MCF 10A (cell line): ENCODE measurements at regions not wholly inside any gene's neighbourhood (a gene's known extent, or its start where the extent isn't known, plus 50 kb on each side); places are given as distances from the start of the nearest gene placed in this dataset.
A peak's percentile ranks its signal among the peaks of the same experiment; 100 is the strongest.

Source experiments
- BruUV-seq: library from RNA; stranded (reverse); fragments of 400-500 nt; replicated peaks from 2 replicates; lab custom pipeline; 2021; lab: Mats Ljungman, UMichigan
- CTCF ChIA-PET: fragments of 300-600 bp; sonication (Branson Sonifier 250); formaldehyde crosslinking; extraction: SDS; loops from one replicate; lab custom pipeline; 2021; ENCODE audit warnings: antibody characterized with exemption, inconsistent platforms; lab: Yijun Ruan, JAX
- POLR2A ChIA-PET: fragments of 300-600, 350-650 bp; sonication (Branson Sonifier 250); formaldehyde crosslinking; extraction: SDS; loops from one replicate; lab custom pipeline; 2020; ENCODE audit warnings: antibody characterized with exemption, inconsistent platforms; lab: Yijun Ruan, JAX
- DNase-seq: peaks from one replicate; pipeline ENCODE4 v3.0.0-alpha.2; 2018; ENCODE audit not compliant: unreplicated experiment
- H3K27ac Mint-ChIP-seq: one replicate; pipeline ENCODE4 v1.8.0; 2022; ENCODE audit warnings: mild to moderate bottlenecking, low read depth, mixed read lengths; ENCODE audit not compliant: unreplicated experiment
- H3K27me3 Mint-ChIP-seq: one replicate; pipeline ENCODE4 v1.8.0; 2022; ENCODE audit warnings: mixed read lengths; ENCODE audit not compliant: insufficient read depth, unreplicated experiment
- H3K36me3 Mint-ChIP-seq: one replicate; pipeline ENCODE4 v1.8.0; 2022; ENCODE audit warnings: mild to moderate bottlenecking, moderate library complexity, mixed read lengths; ENCODE audit not compliant: insufficient read depth, unreplicated experiment
- H3K4me1 Mint-ChIP-seq: one replicate; pipeline ENCODE4 v1.8.0; 2022; ENCODE audit warnings: mixed read lengths; ENCODE audit not compliant: insufficient read depth, unreplicated experiment
- H3K4me3 Mint-ChIP-seq: one replicate; pipeline ENCODE4 v1.8.0; 2022; ENCODE audit warnings: mild to moderate bottlenecking, moderate library complexity, mixed read lengths; ENCODE audit not compliant: unreplicated experiment
- H3K9me3 Mint-ChIP-seq: one replicate; pipeline ENCODE4 v1.8.0; 2022; ENCODE audit warnings: mixed read lengths; ENCODE audit not compliant: unreplicated experiment
- intact Hi-C: fragments of 100-400 bp; cut with micrococcal nuclease; formaldehyde crosslinking; loops from 2 replicates; pipeline ENCODE4 v1.14.1; 2022
- TF ChIP-seq, protein P1 (sequence below): fragments of 200-600 bp; IDR thresholded peaks from one replicate; pipeline ENCODE4 v1.8.0; 2022; ENCODE audit warnings: antibody characterized with exemption, mild to moderate bottlenecking; ENCODE audit not compliant: unreplicated experiment

GRCh38 chr5:74250304-74251102 is 390.0 kb downstream of the ENC1 start:
- ChIA-PET POLR2A (interaction anchor here (1.5 kb wide), 1 partner anchor 390 kb away, joined by 7 read pairs; the partner anchor contains the start of gene ENC1), CTCF (no interaction called here)
- Mint-ChIP-seq H3K4me1 (peaks cover 22% of the 10 kb centered on the region), H3K27ac (peak overlapping the region; percentile 82), H3K27me3 (no peaks in the 10 kb centered on the region), H3K4me3 (no peak overlapping the region), H3K36me3 (no peaks in the 10 kb centered on the region), H3K9me3 (no peaks in the 10 kb centered on the region)
- BruUV-seq: no TSS peak
- DNase-seq: no peak
- intact Hi-C loops: loop anchor here (2.0 to 10.0 kb wide), 2 partner anchors 64 to 388 kb away; no protein-coding TSS in a partner anchor
- TF ChIP-seq, protein P1, sequence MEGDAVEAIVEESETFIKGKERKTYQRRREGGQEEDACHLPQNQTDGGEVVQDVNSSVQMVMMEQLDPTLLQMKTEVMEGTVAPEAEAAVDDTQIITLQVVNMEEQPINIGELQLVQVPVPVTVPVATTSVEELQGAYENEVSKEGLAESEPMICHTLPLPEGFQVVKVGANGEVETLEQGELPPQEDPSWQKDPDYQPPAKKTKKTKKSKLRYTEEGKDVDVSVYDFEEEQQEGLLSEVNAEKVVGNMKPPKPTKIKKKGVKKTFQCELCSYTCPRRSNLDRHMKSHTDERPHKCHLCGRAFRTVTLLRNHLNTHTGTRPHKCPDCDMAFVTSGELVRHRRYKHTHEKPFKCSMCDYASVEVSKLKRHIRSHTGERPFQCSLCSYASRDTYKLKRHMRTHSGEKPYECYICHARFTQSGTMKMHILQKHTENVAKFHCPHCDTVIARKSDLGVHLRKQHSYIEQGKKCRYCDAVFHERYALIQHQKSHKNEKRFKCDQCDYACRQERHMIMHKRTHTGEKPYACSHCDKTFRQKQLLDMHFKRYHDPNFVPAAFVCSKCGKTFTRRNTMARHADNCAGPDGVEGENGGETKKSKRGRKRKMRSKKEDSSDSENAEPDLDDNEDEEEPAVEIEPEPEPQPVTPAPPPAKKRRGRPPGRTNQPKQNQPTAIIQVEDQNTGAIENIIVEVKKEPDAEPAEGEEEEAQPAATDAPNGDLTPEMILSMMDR: no peak

DNA sequence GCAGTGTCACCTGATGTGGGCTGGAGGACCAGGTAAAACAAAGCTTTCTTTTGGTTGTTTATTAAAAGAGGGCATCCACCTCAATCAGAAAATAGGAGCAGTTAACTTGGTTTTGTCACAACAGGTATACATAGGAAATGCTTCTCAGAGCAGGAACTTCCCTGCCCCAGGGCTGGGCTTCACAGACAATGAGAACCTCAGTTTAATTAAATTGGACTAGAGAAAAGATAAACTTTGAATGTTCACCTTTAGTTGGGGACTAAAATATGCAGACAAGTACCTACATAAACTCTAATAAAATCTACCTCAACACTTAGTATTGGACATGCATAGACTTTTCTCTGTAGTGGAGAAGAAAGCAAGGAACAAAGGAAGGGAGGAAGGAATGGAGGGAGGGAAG is 392.0 kb downstream of the ENC1 start:
- DNase-seq: no peak
- no peaks in the 10 kb centered on the region for H3K27me3 Mint-ChIP-seq
- CTCF ChIA-PET: no interaction called here
- no peak overlapping the region for H3K27ac Mint-ChIP-seq
- intact Hi-C loops: no loop called here
- H3K36me3 Mint-ChIP-seq: no peaks in the 10 kb centered on the region
- POLR2A ChIA-PET: interaction anchor here (0.7 to 1.5 kb wide), 3 partner anchors 9 to 395 kb away, joined by 3 to 7 read pairs (median 7); partner anchors contain the start of gene ENC1
- H3K4me1 Mint-ChIP-seq: peaks cover 24% of the 10 kb centered on the region
- H3K4me3 Mint-ChIP-seq: no peak overlapping the region
- H3K9me3 Mint-ChIP-seq: no peaks in the 10 kb centered on the region
- no TSS peak for BruUV-seq
- TF ChIP-seq, protein P1: no peak

DNA sequence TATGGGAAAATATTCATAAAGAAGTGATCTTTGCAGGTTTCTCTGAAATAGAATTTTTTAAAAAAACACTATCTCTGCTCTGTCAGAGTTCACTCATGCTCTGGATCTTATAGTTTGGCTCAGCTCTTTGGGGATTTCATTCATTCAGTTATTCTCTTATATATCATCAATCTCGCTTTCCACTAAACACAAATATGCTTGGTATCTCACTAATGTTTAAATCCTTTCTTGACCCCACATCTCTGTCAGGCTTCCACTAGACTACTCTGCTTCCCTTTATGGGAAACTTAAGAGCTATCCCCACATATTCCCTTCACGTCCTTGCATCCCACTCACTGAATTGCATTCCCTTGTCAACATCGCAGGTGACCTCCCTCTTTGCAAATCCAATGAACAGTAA is 396.1 kb downstream of the ENC1 start:
- H3K27me3 Mint-ChIP-seq: no peaks in the 10 kb centered on the region
- no peak for DNase-seq
- BruUV-seq: no TSS peak
- no peak overlapping the region for H3K4me3 Mint-ChIP-seq
- H3K36me3 Mint-ChIP-seq: no peaks in the 10 kb centered on the region
- POLR2A ChIA-PET: interaction anchor here (1.2 kb wide), 1 partner anchor 386 kb away, joined by 3 read pairs; no protein-coding TSS in a partner anchor
- H3K4me1 Mint-ChIP-seq: peaks cover 30% of the 10 kb centered on the region
- TF ChIP-seq, protein P1: no peak
- intact Hi-C loops: no loop called here
- H3K27ac Mint-ChIP-seq: no peak overlapping the region
- CTCF ChIA-PET: no interaction called here
- H3K9me3 Mint-ChIP-seq: no peaks in the 10 kb centered on the region

GRCh38 chr5:74243634-74244033 is 396.9 kb downstream of the ENC1 start:
- H3K36me3 Mint-ChIP-seq: no peaks in the 10 kb centered on the region
- peak; percentile 38 for DNase-seq
- no peak overlapping the region for H3K27ac Mint-ChIP-seq
- no peaks in the 10 kb centered on the region for H3K9me3 Mint-ChIP-seq
- no peak overlapping the region for H3K4me3 Mint-ChIP-seq
- peaks cover 30% of the 10 kb centered on the region for H3K4me1 Mint-ChIP-seq
- ChIA-PET CTCF (interaction anchor here (0.6 kb wide), 1 partner anchor 396 kb away, joined by 3 read pairs; no protein-coding TSS in a partner anchor), POLR2A (interaction anchor here (0.7 to 1.2 kb wide), 4 partner anchors 13 to 397 kb away, joined by 3 to 4 read pairs (median 3); partner anchors contain the start of gene ENC1)
- BruUV-seq: no TSS peak
- intact Hi-C loops: no loop called here
- H3K27me3 Mint-ChIP-seq: no peaks in the 10 kb centered on the region
- TF ChIP-seq, protein P1: no peak
